ENCODE measurements at regions not wholly inside any gene's neighbourhood (a gene's known extent, or its start where the extent isn't known, plus 50 kb on each side); places are given as distances from the start of the nearest gene placed in this dataset.

GRCh38 chr4:41374490-41374889 lies 117.8 kb downstream of the UCHL1 start:
- FAIRE-seq, result no peak
- Histone ChIP-seq H3K27me3 (ENCODE audit: control insufficient read depth in 3 of 3, insufficient read depth in 3 of 3, low read length in 3 of 3) (no peaks in the 10 kb centered on the region), H3K4me1 (ENCODE audit: control insufficient read depth in 3 of 3, insufficient read depth in 2 of 3, low read depth in 1 of 3, low read length in 2 of 3) (no peaks in the 10 kb centered on the region), H3K27ac (ENCODE audit: low read depth in 1 of 3, low read length in 2 of 3) (no peak overlapping the region), H3K9me3 (ENCODE audit: control insufficient read depth in 2 of 2, insufficient read depth in 1 of 2, low read depth in 1 of 2, low read length in 1 of 2) (peaks cover 0 to 4% of the 10 kb centered on the region in 2 donors), H3K36me3 (ENCODE audit: control insufficient read depth in 3 of 3, insufficient read depth in 2 of 3, low read depth in 1 of 3, low read length in 3 of 3) (no peaks in the 10 kb centered on the region), H3K4me3 (ENCODE audit: low read depth in 1 of 3, low read length in 3 of 3) (no peak overlapping the region)
- DNase-seq, result no peak
- WGBS, 3 donors, result 46 to 77% (median 57%) methylated on average over 3 of the region's 3 CpGs

DNA sequence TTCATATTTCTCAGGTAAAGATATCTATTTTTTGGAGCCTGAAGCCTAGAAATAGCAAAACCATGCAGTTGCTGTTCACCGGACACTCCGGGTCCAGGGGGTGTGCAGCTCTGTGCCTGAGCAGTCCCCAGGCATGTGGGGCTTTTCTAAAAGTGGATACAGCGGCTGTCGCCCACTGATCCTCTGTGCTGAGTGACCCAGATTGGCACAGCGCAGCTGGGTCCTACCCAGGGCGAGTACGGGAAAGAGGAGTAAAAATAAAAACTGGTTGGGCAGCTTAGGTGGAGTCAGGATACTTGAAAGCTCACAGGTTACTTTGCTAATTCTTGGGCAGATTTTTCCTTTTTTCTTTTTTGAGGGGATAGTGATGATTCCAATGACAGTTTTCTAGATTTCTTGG lies 118.8 kb downstream of the UCHL1 start:
- FAIRE-seq, result no peak
- no peaks in the 10 kb centered on the region for H3K36me3 ChIP-seq (ENCODE audit: control insufficient read depth in 3 of 3, insufficient read depth in 2 of 3, low read depth in 1 of 3, low read length in 3 of 3)
- no peak overlapping the region for H3K4me3 ChIP-seq (ENCODE audit: low read depth in 1 of 3, low read length in 3 of 3)
- WGBS, 3 donors, result 73 to 87% (median 74%) methylated on average over 7 of the region's 7 CpGs
- H3K4me1 ChIP-seq (ENCODE audit: control insufficient read depth in 3 of 3, insufficient read depth in 2 of 3, low read depth in 1 of 3, low read length in 2 of 3), result no peaks in the 10 kb centered on the region
- no peaks in the 10 kb centered on the region for H3K27me3 ChIP-seq (ENCODE audit: control insufficient read depth in 3 of 3, insufficient read depth in 3 of 3, low read length in 3 of 3)
- no peak for DNase-seq
- peaks cover 0 to 4% of the 10 kb centered on the region in 2 donors for H3K9me3 ChIP-seq (ENCODE audit: control insufficient read depth in 2 of 2, insufficient read depth in 1 of 2, low read depth in 1 of 2, low read length in 1 of 2)
- no peak overlapping the region for H3K27ac ChIP-seq (ENCODE audit: low read depth in 1 of 3, low read length in 2 of 3)

DNA sequence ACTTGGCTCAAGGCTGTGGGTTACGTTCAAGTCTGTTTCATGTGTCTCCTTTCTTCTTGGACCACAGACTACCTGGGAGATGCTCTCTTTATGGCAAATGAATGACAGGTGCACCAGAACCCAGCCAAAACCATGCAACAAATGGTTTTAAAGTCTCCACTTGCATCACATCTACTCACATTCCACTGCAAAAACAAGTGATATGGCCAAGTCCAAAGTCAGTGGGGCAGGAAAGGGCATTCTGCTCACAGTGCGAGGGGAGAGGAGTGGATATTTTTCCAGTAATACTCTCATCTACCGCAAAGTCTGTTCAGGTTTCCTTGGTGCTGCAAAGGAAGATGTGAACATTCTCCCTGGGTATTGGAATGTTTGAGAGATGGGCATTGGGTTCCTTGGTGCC lies 120.5 kb downstream of the UCHL1 start:
- no peak for DNase-seq
- Histone ChIP-seq H3K27me3 (ENCODE audit: control insufficient read depth in 3 of 3, insufficient read depth in 3 of 3, low read length in 3 of 3) (no peaks in the 10 kb centered on the region), H3K36me3 (ENCODE audit: control insufficient read depth in 3 of 3, insufficient read depth in 2 of 3, low read depth in 1 of 3, low read length in 3 of 3) (no peaks in the 10 kb centered on the region), H3K27ac (ENCODE audit: low read depth in 1 of 3, low read length in 2 of 3) (no peak overlapping the region), H3K4me3 (ENCODE audit: low read depth in 1 of 3, low read length in 3 of 3) (no peak overlapping the region), H3K4me1 (ENCODE audit: control insufficient read depth in 3 of 3, insufficient read depth in 2 of 3, low read depth in 1 of 3, low read length in 2 of 3) (no peaks in the 10 kb centered on the region), H3K9me3 (ENCODE audit: control insufficient read depth in 2 of 2, insufficient read depth in 1 of 2, low read depth in 1 of 2, low read length in 1 of 2) (peaks cover 0 to 4% of the 10 kb centered on the region in 2 donors)
- WGBS, 3 donors, result 84 to 90% (median 85%) methylated on average over 3 of the region's 3 CpGs
- no peak for FAIRE-seq

DNA sequence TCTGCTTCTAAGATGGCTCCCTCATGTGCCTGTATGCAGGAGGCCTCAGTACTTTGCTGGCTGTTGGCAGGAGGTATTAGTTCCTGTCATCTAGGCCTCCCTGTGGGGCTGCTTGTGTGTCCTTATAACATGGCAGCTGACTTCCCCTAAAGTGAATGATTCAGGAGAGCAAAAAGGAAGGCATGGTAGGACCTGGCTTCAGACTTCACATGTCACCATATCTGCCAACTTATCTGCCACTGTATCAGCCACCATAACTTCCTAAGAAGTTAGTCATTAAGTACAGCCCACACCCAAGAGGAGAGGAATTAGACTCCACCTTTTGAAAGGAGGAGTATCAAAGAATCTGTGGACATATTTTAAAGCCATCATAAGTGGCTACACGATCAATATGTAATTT lies 122.5 kb downstream of the UCHL1 start:
- Histone ChIP-seq H3K4me3 (ENCODE audit: low read depth in 1 of 3, low read length in 3 of 3) (no peak overlapping the region), H3K9me3 (ENCODE audit: control insufficient read depth in 2 of 2, insufficient read depth in 1 of 2, low read depth in 1 of 2, low read length in 1 of 2) (peaks cover 0 to 4% of the 10 kb centered on the region in 2 donors), H3K27me3 (ENCODE audit: control insufficient read depth in 3 of 3, insufficient read depth in 3 of 3, low read length in 3 of 3) (no peaks in the 10 kb centered on the region), H3K27ac (ENCODE audit: low read depth in 1 of 3, low read length in 2 of 3) (no peak overlapping the region), H3K4me1 (ENCODE audit: control insufficient read depth in 3 of 3, insufficient read depth in 2 of 3, low read depth in 1 of 3, low read length in 2 of 3) (no peaks in the 10 kb centered on the region), H3K36me3 (ENCODE audit: control insufficient read depth in 3 of 3, insufficient read depth in 2 of 3, low read depth in 1 of 3, low read length in 3 of 3) (no peaks in the 10 kb centered on the region)
- DNase-seq (no peak), FAIRE-seq (no peak)
- WGBS, 3 donors, result 78 to 88% (median 80%) methylated on average over 1 of the region's 1 CpG

- H3K4me1 ChIP-seq (ENCODE audit: control insufficient read depth in 3 of 3, insufficient read depth in 2 of 3, low read depth in 1 of 3, low read length in 2 of 3), result no peaks in the 10 kb centered on the region
- FAIRE-seq, result no peak
- peaks cover 0 to 4% of the 10 kb centered on the region in 2 donors for H3K9me3 ChIP-seq (ENCODE audit: control insufficient read depth in 2 of 2, insufficient read depth in 1 of 2, low read depth in 1 of 2, low read length in 1 of 2)
- no peaks in the 10 kb centered on the region for H3K27me3 ChIP-seq (ENCODE audit: control insufficient read depth in 3 of 3, insufficient read depth in 3 of 3, low read length in 3 of 3)
- DNase-seq, result no peak
- H3K27ac ChIP-seq (ENCODE audit: low read depth in 1 of 3, low read length in 2 of 3), result no peak overlapping the region
- 78 to 87% (median 83%) methylated on average over 1 of the region's 1 CpG for WGBS, 3 donors
- no peaks in the 10 kb centered on the region for H3K36me3 ChIP-seq (ENCODE audit: control insufficient read depth in 3 of 3, insufficient read depth in 2 of 3, low read depth in 1 of 3, low read length in 3 of 3)
- no peak overlapping the region for H3K4me3 ChIP-seq (ENCODE audit: low read depth in 1 of 3, low read length in 3 of 3)
Measured at GRCh38 chr4:41380511-41381157, 123.9 kb downstream of the UCHL1 start.

- no peak overlapping the region for H3K4me3 ChIP-seq (ENCODE audit: low read depth in 1 of 3, low read length in 3 of 3)
- no peak overlapping the region for H3K27ac ChIP-seq (ENCODE audit: low read depth in 1 of 3, low read length in 2 of 3)
- no peaks in the 10 kb centered on the region for H3K4me1 ChIP-seq (ENCODE audit: control insufficient read depth in 3 of 3, insufficient read depth in 2 of 3, low read depth in 1 of 3, low read length in 2 of 3)
- H3K9me3 ChIP-seq (ENCODE audit: control insufficient read depth in 2 of 2, insufficient read depth in 1 of 2, low read depth in 1 of 2, low read length in 1 of 2), result peaks cover 0 to 4% of the 10 kb centered on the region in 2 donors
- DNase-seq (no peak), FAIRE-seq (no peak)
- no peaks in the 10 kb centered on the region for H3K27me3 ChIP-seq (ENCODE audit: control insufficient read depth in 3 of 3, insufficient read depth in 3 of 3, low read length in 3 of 3)
- WGBS, 3 donors, result 57 to 83% (median 60%) methylated on average over 3 of the region's 3 CpGs
- no peaks in the 10 kb centered on the region for H3K36me3 ChIP-seq (ENCODE audit: control insufficient read depth in 3 of 3, insufficient read depth in 2 of 3, low read depth in 1 of 3, low read length in 3 of 3)
Measured at GRCh38 chr4:41381384-41381783, 124.7 kb downstream of the UCHL1 start.

DNA sequence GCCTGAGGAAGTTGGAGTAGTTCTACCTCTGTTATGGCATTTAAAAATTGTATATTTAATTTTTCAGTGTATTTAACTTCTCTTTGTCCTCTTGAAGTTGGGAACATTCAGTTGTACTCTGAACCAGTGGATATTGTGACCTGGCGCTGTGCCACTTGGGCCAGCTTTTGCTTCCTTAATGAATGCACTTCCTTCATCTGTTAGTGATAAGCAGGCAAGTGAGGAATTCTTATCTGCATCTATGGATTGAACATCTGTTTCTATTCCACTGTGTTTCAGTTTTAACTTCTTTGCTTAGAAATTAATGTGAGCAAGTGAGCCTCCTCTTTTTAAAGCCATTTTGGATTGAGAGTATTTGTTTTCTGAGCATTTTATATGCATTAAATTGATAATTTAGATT lies 128.3 kb downstream of the UCHL1 start:
- H3K4me1 ChIP-seq (ENCODE audit: control insufficient read depth in 3 of 3, insufficient read depth in 2 of 3, low read depth in 1 of 3, low read length in 2 of 3), result no peaks in the 10 kb centered on the region
- DNase-seq (peak; percentile 17 to 59), FAIRE-seq (no peak)
- no peak overlapping the region for H3K27ac ChIP-seq (ENCODE audit: low read depth in 1 of 3, low read length in 2 of 3)
- no peaks in the 10 kb centered on the region for H3K9me3 ChIP-seq (ENCODE audit: control insufficient read depth in 2 of 2, insufficient read depth in 1 of 2, low read depth in 1 of 2, low read length in 1 of 2)
- no peaks in the 10 kb centered on the region for H3K36me3 ChIP-seq (ENCODE audit: control insufficient read depth in 3 of 3, insufficient read depth in 2 of 3, low read depth in 1 of 3, low read length in 3 of 3)
- 18 to 35% (median 22%) methylated on average over 1 of the region's 1 CpG for WGBS, 3 donors
- H3K27me3 ChIP-seq (ENCODE audit: control insufficient read depth in 3 of 3, insufficient read depth in 3 of 3, low read length in 3 of 3), result no peaks in the 10 kb centered on the region
- no peak overlapping the region for H3K4me3 ChIP-seq (ENCODE audit: low read depth in 1 of 3, low read length in 3 of 3)

DNA sequence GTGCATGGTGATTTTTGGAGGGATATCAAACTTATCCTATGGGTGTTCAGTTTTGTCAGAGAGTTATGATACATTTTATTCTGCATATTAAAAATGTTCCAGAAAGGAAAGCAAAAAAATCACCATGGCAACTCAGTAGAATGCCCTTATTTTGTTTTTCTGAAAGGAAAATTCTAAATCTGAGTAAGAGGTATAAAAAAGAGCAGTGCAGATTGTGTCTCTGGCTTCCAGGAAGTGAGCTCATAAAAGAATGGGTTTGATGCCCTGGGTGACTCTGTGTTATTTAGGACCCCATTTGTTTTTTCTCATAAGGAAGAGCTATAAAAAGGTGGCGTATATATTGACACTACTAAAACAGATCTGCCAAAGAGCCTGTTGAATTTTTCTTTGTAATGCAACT lies 128.8 kb downstream of the UCHL1 start:
- Histone ChIP-seq H3K27me3 (ENCODE audit: control insufficient read depth in 3 of 3, insufficient read depth in 3 of 3, low read length in 3 of 3) (no peaks in the 10 kb centered on the region), H3K36me3 (ENCODE audit: control insufficient read depth in 3 of 3, insufficient read depth in 2 of 3, low read depth in 1 of 3, low read length in 3 of 3) (no peaks in the 10 kb centered on the region), H3K4me3 (ENCODE audit: low read depth in 1 of 3, low read length in 3 of 3) (no peak overlapping the region), H3K4me1 (ENCODE audit: control insufficient read depth in 3 of 3, insufficient read depth in 2 of 3, low read depth in 1 of 3, low read length in 2 of 3) (no peaks in the 10 kb centered on the region), H3K27ac (ENCODE audit: low read depth in 1 of 3, low read length in 2 of 3) (no peak overlapping the region), H3K9me3 (ENCODE audit: control insufficient read depth in 2 of 2, insufficient read depth in 1 of 2, low read depth in 1 of 2, low read length in 1 of 2) (no peaks in the 10 kb centered on the region)
- FAIRE-seq (no peak), DNase-seq (no peak)
- WGBS, 3 donors, result 56 to 82% (median 82%) methylated on average over 1 of the region's 1 CpG

GRCh38 chr4:41388080-41388479 lies 131.4 kb downstream of the UCHL1 start:
- Histone ChIP-seq H3K36me3 (ENCODE audit: control insufficient read depth in 3 of 3, insufficient read depth in 2 of 3, low read depth in 1 of 3, low read length in 3 of 3) (no peaks in the 10 kb centered on the region), H3K27me3 (ENCODE audit: control insufficient read depth in 3 of 3, insufficient read depth in 3 of 3, low read length in 3 of 3) (no peaks in the 10 kb centered on the region), H3K27ac (ENCODE audit: low read depth in 1 of 3, low read length in 2 of 3) (no peak overlapping the region), H3K9me3 (ENCODE audit: control insufficient read depth in 2 of 2, insufficient read depth in 1 of 2, low read depth in 1 of 2, low read length in 1 of 2) (no peaks in the 10 kb centered on the region), H3K4me3 (ENCODE audit: low read depth in 1 of 3, low read length in 3 of 3) (no peak overlapping the region), H3K4me1 (ENCODE audit: control insufficient read depth in 3 of 3, insufficient read depth in 2 of 3, low read depth in 1 of 3, low read length in 2 of 3) (no peaks in the 10 kb centered on the region)
- FAIRE-seq (no peak), DNase-seq (no peak)
- WGBS, 3 donors, result 93 to 98% (median 97%) methylated on average over 2 of the region's 2 CpGs
